Rectal smooth muscle tissue (tissue), 1 donor: ENCODE measurements at regions not wholly inside any gene's neighbourhood (a gene's known extent, or its start where the extent isn't known, plus 50 kb on each side); places are given as distances from the start of the nearest gene placed in this dataset.

Experiments
- H3K27ac ChIP-seq: one replicate; pipeline ENCODE4 v1.7.0; 2013; ENCODE audit warnings: low read depth, low read length, inconsistent platforms
- H3K27me3 ChIP-seq: one replicate; pipeline ENCODE4 v1.7.0; 2013; ENCODE audit warnings: low read length; ENCODE audit not compliant: control insufficient read depth, insufficient read depth
- H3K36me3 ChIP-seq: one replicate; pipeline ENCODE4 v1.7.0; 2013; ENCODE audit warnings: low read length; ENCODE audit not compliant: control insufficient read depth, insufficient read depth
- H3K4me1 ChIP-seq: one replicate; pipeline ENCODE4 v1.7.0; 2013; ENCODE audit warnings: low read length; ENCODE audit not compliant: control insufficient read depth, insufficient read depth
- H3K4me3 ChIP-seq: one replicate; pipeline ENCODE4 v1.7.0; 2013; ENCODE audit warnings: low read length
- H3K9ac ChIP-seq: one replicate; pipeline ENCODE4 v1.7.0; 2013; ENCODE audit warnings: low read length

- Histone ChIP-seq H3K27me3 (no peaks in the 10 kb centered on the region), H3K27ac (no peak overlapping the region), H3K9ac (no peak overlapping the region), H3K4me1 (no peaks in the 10 kb centered on the region), H3K36me3 (no peaks in the 10 kb centered on the region), H3K4me3 (no peak overlapping the region)
Observed at GRCh38 chr14:25120261-25120660, 70.3 kb upstream of the STXBP6 start.

DNA sequence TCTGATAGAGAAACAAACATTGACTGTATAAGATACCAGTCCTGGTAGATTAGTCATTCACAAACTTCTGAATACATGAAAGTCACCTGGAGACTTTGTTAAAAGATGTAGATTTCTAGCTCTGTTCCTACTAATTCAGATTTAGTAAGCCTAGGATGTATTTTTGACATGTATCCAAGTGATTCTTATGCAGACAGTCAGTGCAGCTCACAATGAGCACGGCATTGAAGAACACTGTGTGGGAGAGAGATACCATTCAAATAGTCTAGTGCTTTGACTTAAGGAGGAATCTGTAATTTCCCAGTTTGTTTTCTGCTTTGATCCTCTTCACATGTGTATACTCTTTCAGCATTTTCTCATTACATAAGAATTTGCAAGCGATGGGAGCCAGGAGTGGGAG is 68.7 kb upstream of the STXBP6 start:
- no peaks in the 10 kb centered on the region for H3K27me3 ChIP-seq
- H3K4me1 ChIP-seq, result no peaks in the 10 kb centered on the region
- H3K36me3 ChIP-seq, result no peaks in the 10 kb centered on the region
- no peak overlapping the region for H3K27ac ChIP-seq
- no peak overlapping the region for H3K4me3 ChIP-seq
- no peak overlapping the region for H3K9ac ChIP-seq

DNA sequence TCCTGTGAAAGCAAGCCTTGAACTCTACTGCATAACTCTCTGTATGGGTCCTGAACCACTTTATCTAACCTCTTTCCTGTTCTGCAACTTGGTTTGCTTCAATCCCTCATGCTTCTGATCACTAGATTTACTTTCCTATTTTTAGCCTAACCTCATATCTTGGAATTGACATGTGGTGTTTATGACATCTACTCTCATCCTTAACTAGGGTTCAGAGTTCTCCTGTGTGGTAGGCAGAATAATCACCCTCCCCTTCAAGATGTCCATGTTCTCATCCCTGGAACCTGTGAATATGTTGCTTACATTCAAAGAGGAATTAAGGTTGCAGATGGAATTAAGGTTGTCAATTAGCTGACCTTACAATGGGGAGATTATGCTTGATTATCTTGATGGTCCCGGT is 67.4 kb upstream of the STXBP6 start:
- Histone ChIP-seq H3K36me3 (no peaks in the 10 kb centered on the region), H3K4me1 (no peaks in the 10 kb centered on the region), H3K27me3 (no peaks in the 10 kb centered on the region), H3K4me3 (no peak overlapping the region), H3K27ac (no peak overlapping the region), H3K9ac (no peak overlapping the region)

GRCh38 chr14:25116607-25117006 is 66.7 kb upstream of the STXBP6 start:
- no peaks in the 10 kb centered on the region for H3K36me3 ChIP-seq
- H3K27ac ChIP-seq, result no peak overlapping the region
- H3K4me1 ChIP-seq, result no peaks in the 10 kb centered on the region
- H3K4me3 ChIP-seq, result no peak overlapping the region
- H3K27me3 ChIP-seq, result no peaks in the 10 kb centered on the region
- H3K9ac ChIP-seq, result no peak overlapping the region

- Histone ChIP-seq H3K4me3 (no peak overlapping the region), H3K27ac (no peak overlapping the region), H3K9ac (no peak overlapping the region), H3K4me1 (peaks cover 5% of the 10 kb centered on the region), H3K36me3 (no peaks in the 10 kb centered on the region), H3K27me3 (no peaks in the 10 kb centered on the region)
Observed at GRCh38 chr14:25113394-25113793, 63.4 kb upstream of the STXBP6 start.

- no peak overlapping the region for H3K9ac ChIP-seq
- no peaks in the 10 kb centered on the region for H3K27me3 ChIP-seq
- no peaks in the 10 kb centered on the region for H3K36me3 ChIP-seq
- peak overlapping the region; percentile 56 for H3K27ac ChIP-seq
- no peak overlapping the region for H3K4me3 ChIP-seq
- peaks cover 5% of the 10 kb centered on the region for H3K4me1 ChIP-seq
Observed at GRCh38 chr14:25111061-25111601, 61.2 kb upstream of the STXBP6 start.

GRCh38 chr14:25110106-25110505 is 60.2 kb upstream of the STXBP6 start:
- Histone ChIP-seq H3K4me1 (peaks cover 5% of the 10 kb centered on the region), H3K27ac (peak overlapping the region; percentile 6)

DNA sequence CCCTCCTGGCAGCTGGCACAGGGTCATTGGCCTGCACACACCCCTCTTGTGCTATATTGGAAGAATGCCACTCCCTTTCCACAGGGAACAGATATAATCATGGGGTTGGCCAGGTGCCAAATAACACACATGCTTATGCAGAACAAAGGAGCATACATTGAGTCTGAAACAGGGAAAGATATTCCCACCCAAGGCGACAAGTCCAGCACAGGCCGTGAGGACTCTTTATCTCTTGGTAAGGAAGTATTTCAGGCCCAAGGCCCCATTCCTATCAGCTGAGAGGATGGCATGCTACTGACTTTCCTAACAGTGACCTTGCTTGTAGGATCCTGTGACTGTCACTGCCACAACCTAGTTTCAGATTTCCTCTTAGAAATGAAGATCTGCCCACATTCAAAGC is 59.0 kb upstream of the STXBP6 start:
- Histone ChIP-seq H3K36me3 (no peaks in the 10 kb centered on the region), H3K27ac (no peak overlapping the region), H3K4me1 (peaks cover 5% of the 10 kb centered on the region), H3K4me3 (no peak overlapping the region), H3K9ac (no peak overlapping the region), H3K27me3 (no peaks in the 10 kb centered on the region)

More at GRCh38 chr14:25110106-25110505, 60.2 kb upstream of the STXBP6 start:
- no peaks in the 10 kb centered on the region for H3K36me3 ChIP-seq
- H3K4me3 ChIP-seq, result no peak overlapping the region
- H3K27me3 ChIP-seq, result no peaks in the 10 kb centered on the region
- no peak overlapping the region for H3K9ac ChIP-seq

GRCh38 chr14:25108291-25108690 is 58.3 kb upstream of the STXBP6 start:
- H3K27ac ChIP-seq, result no peak overlapping the region
- no peaks in the 10 kb centered on the region for H3K27me3 ChIP-seq

GRCh38 chr14:25103820-25104219 is 53.9 kb upstream of the STXBP6 start:
- no peaks in the 10 kb centered on the region for H3K4me1 ChIP-seq
- no peaks in the 10 kb centered on the region for H3K36me3 ChIP-seq
- no peak overlapping the region for H3K9ac ChIP-seq
- no peak overlapping the region for H3K27ac ChIP-seq
- H3K4me3 ChIP-seq, result no peak overlapping the region
- no peaks in the 10 kb centered on the region for H3K27me3 ChIP-seq

More at GRCh38 chr14:25108291-25108690, 58.3 kb upstream of the STXBP6 start:
- Histone ChIP-seq H3K36me3 (no peaks in the 10 kb centered on the region), H3K4me1 (peaks cover 5% of the 10 kb centered on the region), H3K4me3 (no peak overlapping the region), H3K9ac (no peak overlapping the region)

- H3K4me3 ChIP-seq, result no peak overlapping the region
- H3K27ac ChIP-seq, result no peak overlapping the region
- H3K27me3 ChIP-seq, result no peaks in the 10 kb centered on the region
- no peaks in the 10 kb centered on the region for H3K36me3 ChIP-seq
- no peak overlapping the region for H3K9ac ChIP-seq
- H3K4me1 ChIP-seq, result no peaks in the 10 kb centered on the region
Observed at GRCh38 chr14:25103271-25103670, 53.3 kb upstream of the STXBP6 start.

- Histone ChIP-seq H3K36me3 (no peaks in the 10 kb centered on the region), H3K4me3 (no peak overlapping the region)
Observed at GRCh38 chr14:25102788-25103187, 52.8 kb upstream of the STXBP6 start.

GRCh38 chr14:25101276-25101675 is 51.3 kb upstream of the STXBP6 start:
- Histone ChIP-seq H3K27ac (no peak overlapping the region), H3K9ac (no peak overlapping the region), H3K4me3 (no peak overlapping the region), H3K4me1 (no peaks in the 10 kb centered on the region), H3K27me3 (no peaks in the 10 kb centered on the region), H3K36me3 (no peaks in the 10 kb centered on the region)

More at GRCh38 chr14:25102788-25103187, 52.8 kb upstream of the STXBP6 start:
- H3K4me1 ChIP-seq, result no peaks in the 10 kb centered on the region
- H3K27ac ChIP-seq, result no peak overlapping the region
- H3K9ac ChIP-seq, result no peak overlapping the region
- no peaks in the 10 kb centered on the region for H3K27me3 ChIP-seq
